SK-N-SH (cell line): ENCODE measurements at regions not wholly inside any gene's neighbourhood (a gene's known extent, or its start where the extent isn't known, plus 50 kb on each side); places are given as distances from the start of the nearest gene placed in this dataset.

Source experiments
- CTCF ChIA-PET: fragments of 300-600, 350-600 bp; formaldehyde crosslinking; extraction: SDS; loops from one replicate; lab custom pipeline; 2021; lab: Yijun Ruan, JAX
- POLR2A ChIA-PET: fragments of 350-600 bp; sonication (Branson Sonifier 250); formaldehyde crosslinking; extraction: SDS; loops from one replicate; lab custom pipeline; 2020; ENCODE audit warnings: antibody characterized with exemption, inconsistent platforms; lab: Yijun Ruan, JAX
- DNase-seq: peaks from one replicate; pipeline ENCODE4 v3.0.0; 2012
- H2AFZ ChIP-seq: fragments of 200-600 bp; sonication (generic); 2 replicates; pipeline ENCODE4 v1.8.1; 2016; ENCODE audit warnings: antibody characterized with exemption, mild to moderate bottlenecking, low read depth
- H3F3A ChIP-seq: fragments of 200-600 bp; sonication (generic); replicated peaks from 2 replicates; pipeline ENCODE3; 2016; ENCODE audit warnings: antibody characterized with exemption, mild to moderate bottlenecking; ENCODE audit not compliant: insufficient read depth
- H3K27ac ChIP-seq, 2 experiments: fragments of 200-500 bp in 1 of 2; fragments of 200-600 bp in 1 of 2; sonication (Bioruptor generic) in 1 of 2; sonication (generic), shearing (Covaris generic) in 1 of 2; 2 replicates each; pipeline versions ENCODE4 v1.5.1 to v1.6.1; 2014 to 2016; ENCODE audit warnings: low read depth in 2 of 2, inconsistent platforms in 1 of 2, low read length in 1 of 2, mild to moderate bottlenecking in 1 of 2, mixed read lengths in 1 of 2
- H3K27me3 ChIP-seq: fragments of 200-600 bp; sonication (generic), shearing (Covaris generic); 2 replicates; pipeline ENCODE4 v1.6.1; 2016; ENCODE audit warnings: mixed run types; ENCODE audit not compliant: insufficient read depth
- H3K36me3 ChIP-seq, 2 experiments: fragments of 200-500 bp in 1 of 2; fragments of 200-600 bp in 1 of 2; sonication (Bioruptor generic) in 1 of 2; sonication (generic) in 1 of 2; replicated peaks in 1 of 2; 2 replicates each; pipeline versions ENCODE3 to v1.5.1; 2014 to 2016; ENCODE audit warnings: low read length in 1 of 2, mild to moderate bottlenecking in 1 of 2; ENCODE audit not compliant: insufficient read depth in 2 of 2, control insufficient read depth in 1 of 2
- H3K4me1 ChIP-seq, 2 experiments: fragments of 200-500 bp in 1 of 2; fragments of 200-600 bp in 1 of 2; sonication (Bioruptor generic) in 1 of 2; sonication (generic), shearing (Covaris generic) in 1 of 2; 2 replicates each; pipeline versions ENCODE4 v1.5.1 to v1.6.1; 2014 to 2016; ENCODE audit warnings: low read depth in 1 of 2, low read length in 1 of 2, mixed run types in 1 of 2; ENCODE audit not compliant: insufficient read depth in 2 of 2, control insufficient read depth in 1 of 2
- H3K4me2 ChIP-seq: fragments of 200-600 bp; sonication (generic), shearing (Covaris generic); 2 replicates; pipeline ENCODE4 v1.6.1; 2017; ENCODE audit warnings: mixed run types
- H3K4me3 ChIP-seq, 2 experiments: fragments of 200-500 bp in 1 of 2; fragments of 200-600 bp in 1 of 2; sonication (Bioruptor generic) in 1 of 2; sonication (generic), shearing (Covaris generic) in 1 of 2; 2 replicates each; pipeline versions ENCODE4 v1.5.1 to v1.8.1; 2014 to 2016; ENCODE audit warnings: low read depth in 2 of 2, inconsistent platforms in 1 of 2, low read length in 1 of 2, mild to moderate bottlenecking in 1 of 2, mixed read lengths in 1 of 2, moderate library complexity in 1 of 2
- H3K79me2 ChIP-seq: fragments of 200-600 bp; sonication (generic); 2 replicates; pipeline ENCODE4 v1.8.1; 2017; ENCODE audit warnings: mild to moderate bottlenecking; ENCODE audit not compliant: insufficient read depth
- H3K9ac ChIP-seq: fragments of 200-600 bp; sonication (generic); 2 replicates; pipeline ENCODE4 v1.6.1; 2017; ENCODE audit warnings: mixed run types
- H3K9me2 ChIP-seq: fragments of 200-600 bp; sonication (generic); 2 replicates; pipeline ENCODE4 v1.6.1; 2017; ENCODE audit warnings: mixed run types
- H3K9me3 ChIP-seq: fragments of 200-600 bp; sonication (generic); 2 replicates; pipeline ENCODE4 v1.6.1; 2017; ENCODE audit warnings: mixed run types, mild to moderate bottlenecking, moderate library complexity
- H4K20me1 ChIP-seq: fragments of 200-600 bp; sonication (generic); 2 replicates; pipeline ENCODE4 v1.6.1; 2017; ENCODE audit warnings: mild to moderate bottlenecking, mixed run types; ENCODE audit not compliant: insufficient read depth
- CHD2 ChIP-seq: fragments of 150-350 bp; IDR thresholded peaks from 2 replicates; pipeline ENCODE4 v1.6.1; 2018; ENCODE audit warnings: low read length; ENCODE audit not compliant: partially characterized antibody
- CTCF ChIP-seq: fragments of 200-600 bp; sonication (generic); IDR thresholded peaks from 2 replicates; pipeline ENCODE4 v1.6.1; 2017; ENCODE audit warnings: antibody characterized with exemption, mild to moderate bottlenecking, moderate library complexity
- EP300 ChIP-seq, 2 experiments: IDR thresholded peaks; 2 replicates each; pipeline versions ENCODE4 v1.4.0 to v1.6.1; 2012; ENCODE audit warnings: borderline replicate concordance in 1 of 2, low read depth in 1 of 2, low read length in 1 of 2
- EZH2phosphoT487 ChIP-seq: fragments of 200-600 bp; sonication (generic); IDR thresholded peaks from 2 replicates; pipeline ENCODE4 v1.6.1; 2017; ENCODE audit warnings: low read depth, mixed run types, mild to moderate bottlenecking, antibody characterized with exemption, moderate library complexity, borderline replicate concordance
- FOXM1 ChIP-seq: IDR thresholded peaks from 2 replicates; pipeline ENCODE4 v1.4.0; 2012; ENCODE audit warnings: low read depth, mild to moderate bottlenecking
- GABPA ChIP-seq: IDR thresholded peaks from 2 replicates; pipeline ENCODE4 v1.4.0; 2012; ENCODE audit warnings: low read depth, mild to moderate bottlenecking
- GATA2 ChIP-seq: sonication (generic); formaldehyde crosslinking; IDR thresholded peaks from 2 replicates; pipeline ENCODE4 v1.5.0; 2020; ENCODE audit warnings: mild to moderate bottlenecking, missing genetic modification reagents
- JUND ChIP-seq: IDR thresholded peaks from 2 replicates; pipeline ENCODE4 v1.4.0; 2012
- MAX ChIP-seq: IDR thresholded peaks from 2 replicates; pipeline ENCODE4 v1.4.0; 2012; ENCODE audit warnings: low read depth
- MEF2A ChIP-seq: IDR thresholded peaks from 2 replicates; pipeline ENCODE4 v1.4.0; 2012; ENCODE audit warnings: low read depth, borderline replicate concordance
- NFIC ChIP-seq: IDR thresholded peaks from 2 replicates; pipeline ENCODE4 v1.4.0; 2012; ENCODE audit warnings: borderline replicate concordance
- NRF1 ChIP-seq: IDR thresholded peaks from 2 replicates; pipeline ENCODE4 v1.6.1; 2012; ENCODE audit warnings: low read depth, mild to moderate bottlenecking, low read length
- PBX3 ChIP-seq: IDR thresholded peaks from 2 replicates; pipeline ENCODE4; 2012
- REST ChIP-seq: IDR thresholded peaks from 2 replicates; pipeline ENCODE4 v1.6.1; 2012; ENCODE audit warnings: mild to moderate bottlenecking, low read depth, low read length, moderate library complexity
- RFX5 ChIP-seq: IDR thresholded peaks from 2 replicates; pipeline ENCODE4 v1.6.1; 2012; ENCODE audit warnings: mild to moderate bottlenecking, improper control_type of control experiment, low read length
- RXRA ChIP-seq: IDR thresholded peaks from 2 replicates; pipeline ENCODE4 v1.4.0; 2012; ENCODE audit warnings: low read depth, mild to moderate bottlenecking, borderline replicate concordance
- TCF12 ChIP-seq: IDR thresholded peaks from 2 replicates; pipeline ENCODE4 v1.4.0; 2012
- USF1 ChIP-seq: IDR thresholded peaks from 2 replicates; pipeline ENCODE4 v1.4.0; 2012; ENCODE audit warnings: low read depth, borderline replicate concordance
- YY1 ChIP-seq: IDR thresholded peaks from 2 replicates; pipeline ENCODE4 v1.4.0; 2012; ENCODE audit warnings: low read depth, mild to moderate bottlenecking
- WGBS: methylation state at CpG from one replicate; pipeline ENCODE4 v1.1.6; 2017; ENCODE audit warnings: low lambda C conversion rate; 5-methylcytosine and 5-hydroxymethylcytosine counted together

GRCh38 chr7:52344015-52344414, 691.4 kb upstream of the POM121L12 start:
- H3F3A ChIP-seq, result no peaks in the 10 kb centered on the region
- POLR2A ChIA-PET, result no interaction called here
- H4K20me1 ChIP-seq, result no peaks in the 10 kb centered on the region
- H3K36me3 ChIP-seq, result no peaks in the 10 kb centered on the region
- H3K4me2 ChIP-seq, result no peak overlapping the region
- H3K9ac ChIP-seq, result no peak overlapping the region
- no peaks in the 10 kb centered on the region for H3K27me3 ChIP-seq
- CTCF ChIA-PET, result no interaction called here
- no peak for DNase-seq
- H3K4me3 ChIP-seq, result no peak overlapping the region
- no peaks in the 10 kb centered on the region for H3K9me2 ChIP-seq
- no peak overlapping the region for H3K27ac ChIP-seq
- H3K4me1 ChIP-seq, result peaks cover 0 to 2% of the 10 kb centered on the region in 2 experiments; a peak in 1 of 4 replicates
- no peak for TF ChIP-seq RFX5
- no peak for TF ChIP-seq RXRA
- TF ChIP-seq EP300 (IDR thresholded peaks at IDR 0.05; ENCODE audit: borderline replicate concordance in 1 of 2, low read depth in 1 of 2, low read length in 1 of 2), result no peak
- no peak for TF ChIP-seq JUND
- TF ChIP-seq NFIC, result no peak
- TF ChIP-seq EZH2phosphoT487, result no peak
- no peak for TF ChIP-seq YY1
- no peak for TF ChIP-seq PBX3
- no peak for TF ChIP-seq GABPA
- no peak for TF ChIP-seq NRF1
- TF ChIP-seq MEF2A, result no peak
- no peak for TF ChIP-seq GATA2 (CRISPR knock-in tag)
- TF ChIP-seq CHD2, result no peak
- no peak for TF ChIP-seq USF1
- no peak for TF ChIP-seq TCF12
- no peak for TF ChIP-seq FOXM1
- TF ChIP-seq REST, result no peak
- TF ChIP-seq CTCF, result no peak
- TF ChIP-seq MAX, result no peak
- WGBS, result 16% methylated on average over 2 of the region's 2 CpGs
- no peak overlapping the region for H2AFZ ChIP-seq
- H3K79me2 ChIP-seq, result no peaks in the 10 kb centered on the region
- H3K9me3 ChIP-seq, result no peaks in the 10 kb centered on the region; the same call in 1 of the 2 replicates
